HCT116 (cell line): ENCODE measurements at regions not wholly inside any gene's neighbourhood (a gene's known extent, or its start where the extent isn't known, plus 50 kb on each side); places are given as distances from the start of the nearest gene placed in this dataset.

Source experiments
- ATAC-seq: fragments of 200-7000 bp; cut with Tn5 transposase; 2 replicates; pipeline ENCODE4 v1.9.1; 2020; ENCODE audit warnings: mild to moderate bottlenecking, moderate library complexity
- BruUV-seq: library from RNA; stranded (reverse); fragments of 400-500 nt; replicated peaks from 2 replicates; lab custom pipeline; 2021; lab: Mats Ljungman, UMichigan
- CTCF ChIA-PET: fragments of 300-600 bp; sonication (Branson Sonifier 250); formaldehyde crosslinking; loops from one replicate; lab custom pipeline; 2021; ENCODE audit warnings: antibody characterized with exemption; lab: Charles Lee
- POLR2A ChIA-PET: fragments of 300-600, 350-600 bp; sonication (Branson Sonifier 250); formaldehyde crosslinking; loops from one replicate; lab custom pipeline; 2021; ENCODE audit warnings: antibody characterized with exemption; lab: Charles Lee
- RAD21 ChIA-PET, 2 experiments: fragments of 300-600 bp; sonication (Branson Sonifier 250); formaldehyde crosslinking; loops; one replicate each; lab custom pipeline; 2023; ENCODE audit warnings: low total read pairs in 2 of 2; ENCODE audit not compliant: uncharacterized antibody in 2 of 2, unreplicated experiment in 2 of 2, low non-redundant PET in 1 of 2; lab: Charles Lee
- DNase-seq: peaks from one replicate; pipeline ENCODE4 v3.0.0-alpha.2; 2010; ENCODE audit warnings: low read depth, low spot score
- H2AFZ ChIP-seq: fragments of 200-600 bp; shearing (Covaris generic), sonication (generic); 2 replicates; pipeline ENCODE4 v1.6.1; 2017; ENCODE audit warnings: low read depth, mixed run types, mixed read lengths, antibody characterized with exemption, low read length; ENCODE audit not compliant: poor library complexity, severe bottlenecking
- H3K27ac ChIP-seq: 2 replicates; pipeline ENCODE4 v1.5.1; 2012; ENCODE audit warnings: low read depth, low read length
- H3K27me3 ChIP-seq: fragments of 200-600 bp; sonication (generic); 2 replicates; pipeline ENCODE4 v1.6.1; 2016; ENCODE audit warnings: mixed run types, low read length, mixed read lengths; ENCODE audit not compliant: insufficient read depth
- H3K36me3 ChIP-seq, 2 experiments: fragments of 200-500 bp in 1 of 2; fragments of 200-600 bp in 1 of 2; sonication (Bioruptor generic) in 1 of 2; sonication (generic) in 1 of 2; 2 replicates each; pipeline versions ENCODE4 v1.5.1 to v1.6.1; 2014 to 2016; ENCODE audit warnings: low read length in 2 of 2, inconsistent platforms in 1 of 2, mixed read lengths in 1 of 2, mixed run types in 1 of 2; ENCODE audit not compliant: insufficient read depth in 2 of 2, control insufficient read depth in 1 of 2
- H3K4me1 ChIP-seq, 2 experiments: fragments of 200-600 bp in 1 of 2; sonication (generic) in 1 of 2; 2 replicates each; pipeline versions ENCODE4 v1.5.1 to v1.6.1; 2012 to 2017; ENCODE audit warnings: low read length in 2 of 2, inconsistent platforms in 1 of 2, mild to moderate bottlenecking in 1 of 2, mixed read lengths in 1 of 2, mixed run types in 1 of 2, moderate library complexity in 1 of 2; ENCODE audit not compliant: insufficient read depth in 2 of 2, control insufficient read depth in 1 of 2
- H3K4me2 ChIP-seq: fragments of 200-600 bp; sonication (generic); 2 replicates; pipeline ENCODE4 v1.6.1; 2017; ENCODE audit warnings: mixed run types, low read length, mixed read lengths
- H3K4me3 ChIP-seq, 2 experiments: fragments of 200-600 bp in 1 of 2; sonication (generic) in 1 of 2; replicated peaks in 1 of 2; 2 replicates each; pipeline ENCODE4 v1.5.1; 2011 to 2016; ENCODE audit warnings: low read length in 2 of 2, control low read depth in 1 of 2, low read depth in 1 of 2, mild to moderate bottlenecking in 1 of 2, mixed read lengths in 1 of 2, mixed run types in 1 of 2
- H3K79me2 ChIP-seq: fragments of 200-600 bp; sonication (generic); 2 replicates; pipeline ENCODE4 v1.6.1; 2017; ENCODE audit warnings: mild to moderate bottlenecking, mixed run types, low read length, moderate library complexity, mixed read lengths; ENCODE audit not compliant: insufficient read depth
- H3K9ac ChIP-seq: fragments of 200-600 bp; sonication (generic); 2 replicates; pipeline ENCODE4 v1.6.1; 2016; ENCODE audit warnings: low read length, mixed read lengths
- H3K9me2 ChIP-seq: fragments of 200-600 bp; sonication (generic), shearing (Covaris generic); 2 replicates; pipeline ENCODE4 v1.6.1; 2017; ENCODE audit warnings: mixed run types, mild to moderate bottlenecking, moderate library complexity; ENCODE audit not compliant: insufficient read depth
- H3K9me3 ChIP-seq, 2 experiments: fragments of 200-500 bp in 1 of 2; fragments of 200-600 bp in 1 of 2; sonication (Bioruptor generic) in 1 of 2; sonication (generic) in 1 of 2; 2 replicates each; pipeline ENCODE4 v1.6.1; 2014 to 2017; ENCODE audit warnings: low read length in 2 of 2, mixed read lengths in 2 of 2, inconsistent platforms in 1 of 2, low read depth in 1 of 2, mild to moderate bottlenecking in 1 of 2, mixed run types in 1 of 2, moderate library complexity in 1 of 2; ENCODE audit not compliant: control insufficient read depth in 1 of 2, insufficient read depth in 1 of 2
- H4K20me1 ChIP-seq: fragments of 200-600 bp; sonication (generic), shearing (Covaris generic); 2 replicates; pipeline ENCODE4 v1.6.1; 2017; ENCODE audit warnings: mixed run types, mild to moderate bottlenecking, moderate library complexity; ENCODE audit not compliant: insufficient read depth
- CEBPB ChIP-seq: IDR thresholded peaks from 2 replicates; pipeline ENCODE4 v1.6.1; 2012; ENCODE audit warnings: low read depth
- EGR1 ChIP-seq: IDR thresholded peaks from 2 replicates; pipeline ENCODE4 v1.6.1; 2012; ENCODE audit warnings: low read depth
- ELF1 ChIP-seq: IDR thresholded peaks from 2 replicates; pipeline ENCODE4 v1.6.1; 2012; ENCODE audit warnings: low read depth, borderline replicate concordance
- EZH2phosphoT487 ChIP-seq: fragments of 200-600 bp; IDR thresholded peaks from 2 replicates; pipeline ENCODE4 v1.6.1; 2018; ENCODE audit warnings: antibody characterized with exemption, borderline replicate concordance
- FOSL1 ChIP-seq: IDR thresholded peaks from 2 replicates; pipeline ENCODE4 v1.6.1; 2012; ENCODE audit warnings: low read depth
- POLR2A ChIP-seq: IDR thresholded peaks from 2 replicates; pipeline ENCODE4 v1.7.0; 2011; ENCODE audit warnings: borderline replicate concordance; ENCODE audit not compliant: insufficient read depth, insufficient read length; ENCODE audit errors: extremely low read depth
- RAD21 ChIP-seq: IDR thresholded peaks from 2 replicates; pipeline ENCODE4 v1.6.1; 2012; ENCODE audit warnings: low read depth, mild to moderate bottlenecking
- SIN3A ChIP-seq: IDR thresholded peaks from 2 replicates; pipeline ENCODE4 v1.6.1; 2012; ENCODE audit warnings: low read depth
- SP1 ChIP-seq: IDR thresholded peaks from 2 replicates; pipeline ENCODE4 v1.6.1; 2012; ENCODE audit warnings: low read depth
- SRF ChIP-seq: IDR thresholded peaks from 2 replicates; pipeline ENCODE4 v1.6.1; 2012; ENCODE audit warnings: low read depth
- TCF7L2 ChIP-seq: IDR thresholded peaks from 2 replicates; pipeline ENCODE4 v1.7.0; 2011; ENCODE audit warnings: borderline replicate concordance, inconsistent platforms; ENCODE audit not compliant: insufficient read depth, insufficient read length; ENCODE audit errors: extremely low read depth
- YY1 ChIP-seq: IDR thresholded peaks from 2 replicates; pipeline ENCODE4 v1.6.1; 2011; ENCODE audit warnings: low read length, low read depth, moderate library complexity, mild to moderate bottlenecking; ENCODE audit not compliant: insufficient replicate concordance; ENCODE audit errors: extremely low read depth
- ZFX ChIP-seq: fragments of 450-650 bp; IDR thresholded peaks from 2 replicates; pipeline ENCODE4 v1.6.1; 2017
- ZNF274 ChIP-seq: fragments of 200-500 bp; sonication (Bioruptor generic); IDR thresholded peaks from 2 replicates; pipeline ENCODE4 v1.6.1; 2014; ENCODE audit warnings: mild to moderate bottlenecking, low read depth, low read length, inconsistent platforms
- intact Hi-C: fragments of 100-400 bp; cut with micrococcal nuclease; formaldehyde crosslinking; loops from 2 replicates; pipeline ENCODE4 v1.10.0; 2022
- TF ChIP-seq, protein P1 (sequence below): IDR thresholded peaks from 2 replicates; pipeline ENCODE4 v1.6.1; 2012; ENCODE audit warnings: low read depth
- TF ChIP-seq, protein P2 (sequence below), 3 experiments: fragments of 200-600 bp in 1 of 3; sonication (generic) in 1 of 3; IDR thresholded peaks in 2 of 3; conservative IDR thresholded peaks in 1 of 3; 2 replicates each; pipeline ENCODE4 v1.5.1; 2012 to 2017; ENCODE audit warnings: low read depth in 2 of 3, low read length in 2 of 3, antibody characterized with exemption in 1 of 3, borderline replicate concordance in 1 of 3, control low read depth in 1 of 3, mild to moderate bottlenecking in 1 of 3, mixed read lengths in 1 of 3, mixed run types in 1 of 3, moderate library complexity in 1 of 3; ENCODE audit not compliant: insufficient read depth in 1 of 3
- TF ChIP-seq, protein P3 (sequence below): IDR thresholded peaks from 2 replicates; pipeline ENCODE4 v1.6.1; 2011; ENCODE audit warnings: mild to moderate bottlenecking, low read length, moderate library complexity; ENCODE audit not compliant: insufficient replicate concordance; ENCODE audit errors: extremely low read depth

DNA sequence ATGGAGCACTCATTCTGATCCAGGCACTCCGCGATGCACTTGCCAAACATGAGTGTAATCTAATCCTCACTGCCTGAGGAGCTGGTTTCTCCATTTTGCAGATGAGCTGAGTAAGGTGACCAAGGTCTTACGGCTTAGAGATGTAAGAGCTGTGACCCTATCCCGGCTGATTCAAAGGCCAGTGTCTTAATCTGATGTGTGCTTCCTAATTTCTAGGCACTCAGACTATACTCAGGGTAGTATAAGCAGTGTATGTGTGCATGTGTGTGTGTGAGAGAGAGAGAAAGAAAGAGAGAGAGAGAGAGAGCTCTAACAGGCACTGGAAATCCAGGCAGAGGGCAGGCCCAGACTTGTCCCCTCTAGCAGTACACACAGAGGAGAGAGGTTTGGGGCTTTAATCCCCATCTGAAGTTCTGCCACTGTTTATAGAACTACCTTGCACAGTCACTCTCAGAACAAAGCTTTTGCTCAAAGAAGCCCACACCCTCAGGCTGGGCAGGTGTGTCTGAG, 188.2 kb downstream of the ZBTB18 start:
- Histone ChIP-seq H3K4me2 (no peak overlapping the region), H3K9me3 (no peaks in the 10 kb centered on the region), H3K27me3 (0 out of 2 replicates have a peak, but pooled peaks cover 4% of the 10 kb centered on the region), H3K79me2 (no peaks in the 10 kb centered on the region), H3K4me3 (no peak overlapping the region), H3K9me2 (no peaks in the 10 kb centered on the region), H2AFZ (no peak overlapping the region), H3K4me1 (peaks cover 0 to 5% of the 10 kb centered on the region in 2 experiments; a peak in 1 of 4 replicates), H3K36me3 (no peaks in the 10 kb centered on the region), H3K27ac (peak overlapping the region; percentile 18; the same call in 1 of the 2 replicates), H4K20me1 (no peaks in the 10 kb centered on the region), H3K9ac (no peak overlapping the region)
- ATAC-seq (no peak), DNase-seq (no peak)
- BruUV-seq: no TSS peak
- TF ChIP-seq SIN3A: no peak
- TF ChIP-seq YY1: no peak
- TF ChIP-seq, protein P1, sequence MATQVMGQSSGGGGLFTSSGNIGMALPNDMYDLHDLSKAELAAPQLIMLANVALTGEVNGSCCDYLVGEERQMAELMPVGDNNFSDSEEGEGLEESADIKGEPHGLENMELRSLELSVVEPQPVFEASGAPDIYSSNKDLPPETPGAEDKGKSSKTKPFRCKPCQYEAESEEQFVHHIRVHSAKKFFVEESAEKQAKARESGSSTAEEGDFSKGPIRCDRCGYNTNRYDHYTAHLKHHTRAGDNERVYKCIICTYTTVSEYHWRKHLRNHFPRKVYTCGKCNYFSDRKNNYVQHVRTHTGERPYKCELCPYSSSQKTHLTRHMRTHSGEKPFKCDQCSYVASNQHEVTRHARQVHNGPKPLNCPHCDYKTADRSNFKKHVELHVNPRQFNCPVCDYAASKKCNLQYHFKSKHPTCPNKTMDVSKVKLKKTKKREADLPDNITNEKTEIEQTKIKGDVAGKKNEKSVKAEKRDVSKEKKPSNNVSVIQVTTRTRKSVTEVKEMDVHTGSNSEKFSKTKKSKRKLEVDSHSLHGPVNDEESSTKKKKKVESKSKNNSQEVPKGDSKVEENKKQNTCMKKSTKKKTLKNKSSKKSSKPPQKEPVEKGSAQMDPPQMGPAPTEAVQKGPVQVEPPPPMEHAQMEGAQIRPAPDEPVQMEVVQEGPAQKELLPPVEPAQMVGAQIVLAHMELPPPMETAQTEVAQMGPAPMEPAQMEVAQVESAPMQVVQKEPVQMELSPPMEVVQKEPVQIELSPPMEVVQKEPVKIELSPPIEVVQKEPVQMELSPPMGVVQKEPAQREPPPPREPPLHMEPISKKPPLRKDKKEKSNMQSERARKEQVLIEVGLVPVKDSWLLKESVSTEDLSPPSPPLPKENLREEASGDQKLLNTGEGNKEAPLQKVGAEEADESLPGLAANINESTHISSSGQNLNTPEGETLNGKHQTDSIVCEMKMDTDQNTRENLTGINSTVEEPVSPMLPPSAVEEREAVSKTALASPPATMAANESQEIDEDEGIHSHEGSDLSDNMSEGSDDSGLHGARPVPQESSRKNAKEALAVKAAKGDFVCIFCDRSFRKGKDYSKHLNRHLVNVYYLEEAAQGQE: no peak
- no peak for TF ChIP-seq RAD21
- TF ChIP-seq EZH2phosphoT487: no peak
- TF ChIP-seq POLR2A: no peak
- TF ChIP-seq CEBPB: no peak
- no peak for TF ChIP-seq ZNF274
- TF ChIP-seq, protein P2, sequence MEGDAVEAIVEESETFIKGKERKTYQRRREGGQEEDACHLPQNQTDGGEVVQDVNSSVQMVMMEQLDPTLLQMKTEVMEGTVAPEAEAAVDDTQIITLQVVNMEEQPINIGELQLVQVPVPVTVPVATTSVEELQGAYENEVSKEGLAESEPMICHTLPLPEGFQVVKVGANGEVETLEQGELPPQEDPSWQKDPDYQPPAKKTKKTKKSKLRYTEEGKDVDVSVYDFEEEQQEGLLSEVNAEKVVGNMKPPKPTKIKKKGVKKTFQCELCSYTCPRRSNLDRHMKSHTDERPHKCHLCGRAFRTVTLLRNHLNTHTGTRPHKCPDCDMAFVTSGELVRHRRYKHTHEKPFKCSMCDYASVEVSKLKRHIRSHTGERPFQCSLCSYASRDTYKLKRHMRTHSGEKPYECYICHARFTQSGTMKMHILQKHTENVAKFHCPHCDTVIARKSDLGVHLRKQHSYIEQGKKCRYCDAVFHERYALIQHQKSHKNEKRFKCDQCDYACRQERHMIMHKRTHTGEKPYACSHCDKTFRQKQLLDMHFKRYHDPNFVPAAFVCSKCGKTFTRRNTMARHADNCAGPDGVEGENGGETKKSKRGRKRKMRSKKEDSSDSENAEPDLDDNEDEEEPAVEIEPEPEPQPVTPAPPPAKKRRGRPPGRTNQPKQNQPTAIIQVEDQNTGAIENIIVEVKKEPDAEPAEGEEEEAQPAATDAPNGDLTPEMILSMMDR (IDR thresholded peaks at IDR 0.05 in 2 of 3, conservative IDR thresholded peaks at IDR 0.05 in 1 of 3; ENCODE audit: borderline replicate concordance in 1 of 3, insufficient read depth in 1 of 3, low read depth in 2 of 3, low read length in 2 of 3): no peak
- TF ChIP-seq EGR1: no peak
- no peak for TF ChIP-seq FOSL1
- TF ChIP-seq, protein P3, sequence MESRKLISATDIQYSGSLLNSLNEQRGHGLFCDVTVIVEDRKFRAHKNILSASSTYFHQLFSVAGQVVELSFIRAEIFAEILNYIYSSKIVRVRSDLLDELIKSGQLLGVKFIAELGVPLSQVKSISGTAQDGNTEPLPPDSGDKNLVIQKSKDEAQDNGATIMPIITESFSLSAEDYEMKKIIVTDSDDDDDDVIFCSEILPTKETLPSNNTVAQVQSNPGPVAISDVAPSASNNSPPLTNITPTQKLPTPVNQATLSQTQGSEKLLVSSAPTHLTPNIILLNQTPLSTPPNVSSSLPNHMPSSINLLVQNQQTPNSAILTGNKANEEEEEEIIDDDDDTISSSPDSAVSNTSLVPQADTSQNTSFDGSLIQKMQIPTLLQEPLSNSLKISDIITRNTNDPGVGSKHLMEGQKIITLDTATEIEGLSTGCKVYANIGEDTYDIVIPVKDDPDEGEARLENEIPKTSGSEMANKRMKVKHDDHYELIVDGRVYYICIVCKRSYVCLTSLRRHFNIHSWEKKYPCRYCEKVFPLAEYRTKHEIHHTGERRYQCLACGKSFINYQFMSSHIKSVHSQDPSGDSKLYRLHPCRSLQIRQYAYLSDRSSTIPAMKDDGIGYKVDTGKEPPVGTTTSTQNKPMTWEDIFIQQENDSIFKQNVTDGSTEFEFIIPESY: no peak
- TF ChIP-seq TCF7L2: no peak
- no peak for TF ChIP-seq ELF1
- no peak for TF ChIP-seq SRF
- TF ChIP-seq ZFX: no peak
- no peak for TF ChIP-seq SP1
- POLR2A ChIA-PET: no interaction called here
- intact Hi-C loops: no loop called here
- CTCF ChIA-PET: no interaction called here
- RAD21 ChIA-PET: interaction anchor here in 1 of 2 experiments (0.6 kb wide), 1 partner anchor 12 kb away, joined by 3 read pairs; no protein-coding TSS in a partner anchor
